GM19324 (cell line): ENCODE measurements at regions not wholly inside any gene's neighbourhood (a gene's known extent, or its start where the extent isn't known, plus 50 kb on each side); places are given as distances from the start of the nearest gene placed in this dataset.
"Not testable (repeated sequence)": the region's sequence is repeated elsewhere in the genome, so short reads cannot be mapped to it uniquely, and the experiment has no call there.

ENCODE experiments used
- ATAC-seq: cut with Tn5 transposase; IDR thresholded peaks from one replicate; pipeline ENCODE4 v1.9.1; 2021; ENCODE audit warnings: mild to moderate bottlenecking, moderate library complexity; ENCODE audit not compliant: unreplicated experiment, low FRiP score

DNA sequence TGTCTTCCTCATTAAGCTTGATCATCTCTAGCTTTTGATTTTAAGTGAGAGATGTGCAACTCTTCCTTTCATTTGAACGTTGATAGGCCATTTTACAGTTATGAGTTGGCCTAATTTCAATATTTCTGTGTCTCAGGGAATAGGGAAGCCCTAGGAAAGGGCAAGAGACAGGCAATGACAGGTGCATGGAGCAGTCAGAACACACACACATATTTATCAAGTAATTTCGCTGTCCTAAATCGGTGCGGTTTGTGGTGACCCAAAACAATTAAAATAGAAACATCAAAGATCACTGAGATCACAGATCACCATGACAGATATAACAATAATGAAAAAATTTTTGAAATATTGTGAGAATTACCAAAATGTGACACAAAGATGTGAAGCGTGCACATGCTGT is 87.7 kb upstream of the LSM6 start:
- no peak for ATAC-seq

DNA sequence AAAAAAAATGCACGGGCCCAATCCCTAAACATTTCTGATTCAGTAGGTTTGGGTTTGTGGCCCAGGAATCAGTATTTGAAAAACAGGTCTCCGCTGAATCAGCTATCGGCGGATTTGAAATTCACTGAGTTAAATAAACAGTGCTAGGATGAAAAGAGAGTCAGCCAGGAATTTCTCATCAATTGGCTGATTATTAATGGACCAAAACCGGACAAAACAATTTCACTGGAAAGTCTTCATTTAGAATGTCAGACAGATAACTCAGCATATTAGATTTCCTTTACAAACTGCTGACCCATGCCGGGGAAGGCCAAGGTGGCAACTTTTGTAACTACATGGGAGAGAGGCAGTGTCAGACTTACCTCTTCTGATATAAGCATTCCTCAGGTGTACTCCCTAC is 99.4 kb upstream of the LSM6 start:
- ATAC-seq: no peak

DNA sequence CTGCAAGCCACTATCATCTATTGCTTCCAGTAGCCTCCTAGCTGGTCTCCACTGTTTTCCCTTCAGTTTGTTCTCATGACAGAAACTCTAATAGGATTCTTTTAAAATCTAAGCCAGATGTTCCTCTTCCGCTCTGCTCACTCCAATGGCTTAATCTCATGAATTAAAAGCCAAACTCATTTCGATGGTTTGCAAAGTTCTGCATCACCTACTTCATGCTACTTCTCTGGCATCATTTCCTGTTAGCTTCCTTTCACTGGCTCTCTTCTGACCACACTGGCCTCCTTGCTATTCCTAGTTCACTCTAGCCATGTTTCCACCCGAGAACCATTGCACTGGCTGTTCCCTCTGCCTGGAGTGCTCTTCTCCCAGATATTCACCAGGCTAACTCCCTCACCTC is 102.0 kb upstream of the LSM6 start:
- no peak for ATAC-seq

DNA sequence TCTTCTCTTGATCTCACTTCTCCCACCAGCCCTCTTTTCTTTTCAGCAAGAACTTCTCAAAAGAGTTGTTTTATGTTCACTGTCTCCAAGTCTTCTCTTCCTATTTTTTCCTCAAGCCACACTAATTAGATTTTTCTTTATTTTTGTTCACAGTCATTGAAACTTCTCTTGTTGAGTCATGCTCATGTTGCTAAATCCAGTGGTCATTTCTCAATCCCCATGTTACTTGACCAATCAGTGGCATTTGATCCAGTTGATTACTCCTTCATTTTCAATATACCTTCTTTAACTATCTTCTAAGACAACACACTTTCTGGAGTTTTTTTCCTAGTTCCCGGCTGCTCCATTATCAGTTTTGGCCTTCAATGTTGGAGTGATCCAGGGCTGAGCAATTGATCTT is 103.1 kb upstream of the LSM6 start:
- ATAC-seq: no peak

DNA sequence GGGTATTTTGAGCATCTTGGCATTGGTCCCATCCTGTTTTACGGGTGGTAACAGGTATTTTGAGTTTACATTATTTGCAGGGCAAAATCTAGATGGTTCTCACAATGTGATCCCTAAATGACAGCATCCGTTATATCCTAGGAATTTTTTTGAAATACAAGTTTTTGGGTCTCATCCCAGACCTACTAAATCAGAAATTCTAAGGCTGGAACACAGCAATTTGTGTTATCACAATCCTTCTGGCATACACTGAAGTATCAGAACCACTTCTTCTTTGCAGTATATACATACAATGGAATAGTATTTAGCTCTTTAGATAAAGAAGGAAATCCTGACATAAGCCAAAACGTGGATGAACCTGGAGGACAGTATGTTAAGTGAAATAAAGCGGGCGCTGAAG is 104.1 kb upstream of the LSM6 start:
- no peak for ATAC-seq

DNA sequence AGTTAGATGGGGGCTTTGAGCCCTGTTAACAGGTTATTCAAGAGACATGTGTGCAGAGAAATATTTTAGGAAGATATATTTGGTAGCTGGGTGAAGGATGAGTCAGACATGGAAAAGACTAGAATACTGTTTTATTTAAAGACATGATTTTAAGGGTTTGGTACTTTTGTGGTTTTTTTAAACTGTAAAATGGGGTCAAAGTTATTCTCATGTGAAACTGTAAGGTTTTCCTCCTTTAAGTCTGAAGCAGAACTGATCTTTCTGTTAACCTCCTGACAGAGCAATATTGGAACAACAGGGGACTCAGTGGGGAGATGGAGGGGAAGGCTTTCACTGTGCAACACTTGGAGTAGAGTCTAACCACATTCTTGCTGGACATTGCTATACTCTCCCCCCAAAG is 112.4 kb upstream of the LSM6 start:
- ATAC-seq: no peak

DNA sequence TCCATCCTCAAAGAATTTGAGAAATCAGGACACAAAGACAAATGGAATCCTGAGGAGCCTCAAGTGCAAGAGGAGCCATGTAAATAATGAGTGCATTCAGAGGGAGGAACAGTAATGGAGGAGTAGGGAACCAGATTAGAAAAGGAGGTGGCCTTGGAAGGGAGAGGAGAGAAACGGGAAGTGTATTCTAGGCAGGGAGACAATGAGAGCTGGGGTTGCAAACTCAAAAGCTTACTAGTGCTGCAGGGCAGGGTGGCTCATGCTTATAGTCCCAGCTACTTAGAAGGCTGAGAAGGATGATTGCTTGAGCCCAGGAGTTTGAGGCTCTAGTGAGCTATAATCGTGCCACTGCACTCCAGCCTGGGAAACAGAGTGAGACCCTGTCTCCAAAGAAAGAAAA is 113.2 kb upstream of the LSM6 start:
- ATAC-seq: no peak

DNA sequence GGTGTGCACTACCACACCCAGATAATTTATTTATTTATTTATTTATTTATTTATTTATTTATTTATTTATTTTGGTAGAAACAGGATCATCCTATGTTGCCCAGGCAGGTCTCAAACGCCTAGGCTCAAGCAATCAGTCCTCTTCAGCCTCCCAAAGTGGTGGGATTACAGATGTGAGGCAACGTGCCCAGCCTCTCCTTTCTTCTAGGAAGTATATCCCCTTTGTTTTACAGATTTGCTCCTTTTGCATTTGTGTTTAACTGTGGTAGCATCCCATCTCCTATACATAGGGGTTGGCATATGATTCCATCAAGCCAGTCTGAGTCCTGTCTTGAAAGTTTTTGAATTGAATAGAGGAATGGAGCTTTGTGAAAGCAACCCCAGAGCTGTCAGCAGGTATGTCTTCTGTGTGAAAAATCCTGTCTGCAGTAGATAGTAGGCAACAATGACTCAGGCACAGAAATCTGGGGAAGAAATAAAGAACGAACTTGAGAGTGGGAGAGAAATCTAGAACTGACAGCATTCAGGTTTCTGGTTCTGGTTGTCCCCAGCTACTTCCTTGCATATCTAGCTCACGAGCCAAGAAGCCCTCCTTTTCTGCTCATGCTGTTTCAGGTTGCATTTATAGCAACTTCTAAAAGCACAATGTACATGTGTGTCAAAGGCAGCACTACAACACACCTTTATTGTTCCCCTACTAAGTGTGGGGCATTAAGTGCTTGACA is 113.7 kb upstream of the LSM6 start:
- no peak for ATAC-seq

DNA sequence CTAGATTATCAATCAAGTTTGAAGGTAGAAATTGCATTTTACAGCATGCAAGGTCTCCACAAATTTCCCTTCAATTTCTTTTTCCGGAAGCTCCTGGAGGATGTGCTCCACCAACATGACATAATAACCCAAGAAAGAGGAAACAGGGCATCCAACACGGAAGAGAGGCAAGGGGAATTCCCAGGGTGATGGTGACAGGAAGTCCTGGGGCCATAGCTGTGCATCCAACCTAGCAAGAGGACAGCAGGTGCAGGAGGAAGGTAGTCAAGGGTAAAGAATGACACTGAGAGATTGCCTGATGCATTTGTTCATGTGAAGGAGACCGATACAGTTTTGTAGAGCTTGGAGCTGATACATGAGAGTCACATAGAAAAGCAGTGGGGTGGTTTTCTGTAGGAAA is 115.7 kb upstream of the LSM6 start:
- peak; percentile 69 for ATAC-seq

DNA sequence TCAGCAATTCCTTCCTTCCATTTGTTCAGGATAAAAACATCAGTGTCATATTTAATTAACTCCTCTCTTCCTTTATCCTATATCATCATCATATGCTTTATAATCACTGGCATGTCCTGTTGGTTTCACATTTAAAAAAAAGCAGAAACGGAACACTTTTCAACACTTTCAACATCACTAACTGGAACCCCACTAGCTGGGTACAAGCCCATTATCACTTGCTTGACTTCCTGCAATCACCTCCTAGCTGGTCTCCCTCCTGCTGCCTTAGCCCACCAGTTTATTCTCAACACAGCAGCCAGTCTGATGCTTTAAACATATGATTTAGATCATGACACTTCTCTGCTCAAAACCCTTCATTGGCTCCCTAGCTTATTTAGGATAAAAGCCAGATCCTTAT is 116.4 kb upstream of the LSM6 start:
- peak; percentile 48 for ATAC-seq

DNA sequence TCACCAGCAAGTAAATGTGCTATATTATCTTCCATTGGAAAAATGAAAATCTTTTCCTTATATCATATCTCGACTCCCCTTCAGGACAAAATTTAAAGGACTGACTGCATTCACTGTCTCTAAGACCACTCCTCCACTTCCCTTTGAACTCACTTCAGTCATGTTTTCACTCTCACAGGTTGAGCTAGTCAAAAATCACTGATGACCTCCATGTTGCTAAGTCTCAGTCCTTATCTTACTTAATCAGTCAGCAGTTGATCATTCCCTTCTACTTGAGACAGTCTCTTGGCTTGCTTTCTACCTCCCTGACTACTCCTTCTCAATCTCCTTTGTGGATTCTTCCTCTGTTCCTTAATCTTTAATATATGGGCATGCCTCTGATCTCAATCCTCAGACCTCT is 117.0 kb upstream of the LSM6 start:
- ATAC-seq: no peak

DNA sequence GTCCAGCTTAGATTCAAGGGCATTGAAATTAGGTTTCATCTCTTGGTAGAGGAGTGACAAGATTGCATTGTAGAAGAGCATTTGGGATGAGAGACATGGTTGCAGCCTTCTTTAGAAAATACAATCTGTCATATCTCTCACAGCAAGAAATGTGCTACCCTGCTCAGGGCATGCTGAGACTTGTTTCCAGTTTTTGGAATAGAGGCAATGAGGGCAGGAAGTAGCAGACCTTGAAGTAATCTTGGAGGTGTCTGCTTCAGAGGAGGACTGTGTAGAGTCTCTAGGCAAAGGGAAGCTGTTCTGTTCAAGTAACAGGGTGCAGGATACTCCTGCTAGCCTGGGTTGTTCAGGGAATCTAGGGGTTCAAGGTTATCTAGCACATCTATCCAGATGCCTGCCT is 116.1 kb upstream of the ZNF827 start:
- ATAC-seq: no peak

DNA sequence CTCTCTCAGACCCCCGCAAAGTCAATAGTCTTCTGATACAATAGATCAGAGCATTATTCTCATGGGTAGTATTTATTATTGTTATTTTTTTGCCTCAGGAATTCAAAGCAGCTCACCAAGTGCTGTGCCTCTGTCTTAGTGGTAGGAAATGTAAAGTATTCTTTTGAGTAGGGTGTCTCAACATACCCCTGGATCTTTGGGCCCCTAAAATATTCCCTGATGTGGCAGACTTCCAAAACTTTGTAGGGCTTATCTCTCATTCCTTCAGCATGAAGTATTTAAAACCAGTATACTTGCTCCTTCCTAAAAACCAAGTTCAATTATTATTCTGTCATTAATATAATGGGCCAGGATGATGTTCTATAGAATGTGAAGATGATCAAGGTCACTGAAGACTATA is 115.3 kb upstream of the ZNF827 start:
- no peak for ATAC-seq

DNA sequence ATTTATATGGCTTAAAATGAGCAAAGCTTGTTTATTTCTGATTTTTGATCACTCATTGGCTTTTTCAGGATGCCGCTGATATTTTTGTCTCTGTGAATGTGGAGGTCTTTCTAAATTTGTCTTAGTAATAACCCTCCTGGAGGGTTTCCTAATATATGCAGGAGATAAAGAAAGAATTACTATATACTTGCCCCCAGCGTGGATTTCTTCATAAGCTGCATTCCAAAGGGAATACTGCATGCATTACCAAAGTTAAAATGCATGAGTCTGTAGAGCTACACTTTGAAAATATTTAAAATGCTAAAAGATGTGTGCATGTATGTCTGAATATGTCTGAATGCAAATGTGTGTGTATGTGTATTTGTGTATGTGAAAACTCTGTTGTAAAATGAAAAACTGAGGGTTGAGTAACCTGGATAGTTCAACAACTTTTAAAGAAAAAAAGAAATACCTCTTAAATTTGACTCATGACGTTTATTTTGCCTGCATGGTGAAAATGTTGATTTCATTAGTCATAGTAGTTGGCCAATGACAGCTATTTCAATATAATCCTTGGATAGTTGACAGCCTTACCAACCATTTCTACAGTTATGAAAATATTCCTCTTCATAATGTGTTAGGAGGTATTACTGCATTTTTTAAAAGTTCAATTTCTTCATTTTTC is 113.2 kb upstream of the ZNF827 start:
- no peak for ATAC-seq

DNA sequence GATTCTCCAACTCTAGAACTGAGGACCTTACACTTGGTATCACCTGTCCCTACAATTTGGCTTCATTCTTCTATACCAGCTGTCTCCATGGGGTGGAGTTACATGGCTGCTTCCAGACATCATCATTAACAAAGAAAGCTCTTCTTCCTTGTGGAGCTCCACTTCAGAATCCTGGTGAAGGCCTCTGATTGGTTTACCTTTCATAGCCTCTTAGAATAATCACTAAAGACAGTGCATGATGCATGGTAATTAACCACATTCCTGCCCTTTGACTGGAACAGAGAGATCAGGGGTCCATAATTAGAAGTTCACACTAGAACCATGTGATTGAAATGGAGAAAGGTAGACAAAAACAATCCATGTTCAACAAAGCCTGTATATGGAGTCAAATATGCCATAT is 112.6 kb upstream of the ZNF827 start:
- no peak for ATAC-seq

DNA sequence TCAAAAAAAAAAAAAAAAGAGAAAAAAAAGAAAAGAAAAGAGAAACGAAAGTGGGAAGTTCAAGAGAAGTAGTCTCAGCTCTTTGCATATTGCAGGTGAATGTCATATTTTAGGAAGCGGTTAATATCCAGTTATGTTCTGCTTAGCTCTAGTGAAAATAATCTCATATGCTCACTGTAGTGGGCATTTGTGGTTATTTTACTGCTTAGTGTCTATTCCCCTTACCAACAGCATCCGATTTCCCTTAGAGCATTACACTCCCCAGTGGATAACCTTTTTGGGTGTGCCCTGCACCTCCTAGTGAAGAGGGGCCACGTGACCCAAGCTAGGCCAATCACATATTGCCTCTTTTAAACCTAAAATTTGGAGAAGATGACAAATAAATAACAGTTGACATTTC is 111.2 kb upstream of the ZNF827 start:
- ATAC-seq: peak; percentile 74

DNA sequence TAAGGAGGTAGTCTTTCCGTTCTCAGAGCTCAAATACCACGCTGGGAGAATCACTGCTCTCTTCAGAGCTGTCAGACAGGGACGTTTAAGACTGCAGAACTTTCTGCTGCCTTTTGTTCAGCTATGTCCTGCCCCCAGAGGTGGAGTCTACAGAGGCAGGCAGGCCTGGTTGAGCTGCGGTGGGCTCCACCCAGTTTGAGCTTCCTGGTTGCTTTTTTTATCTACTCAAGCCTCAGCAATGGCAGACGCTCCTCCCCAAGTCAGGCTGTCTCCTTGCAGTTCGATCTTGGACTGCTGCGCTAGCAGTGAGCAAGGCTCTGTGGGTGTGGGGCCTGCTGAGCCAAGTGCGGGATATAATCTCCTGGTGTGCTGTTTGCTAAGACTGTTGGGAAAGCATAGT is 109.1 kb upstream of the ZNF827 start:
- ATAC-seq: not testable (repeated sequence)

DNA sequence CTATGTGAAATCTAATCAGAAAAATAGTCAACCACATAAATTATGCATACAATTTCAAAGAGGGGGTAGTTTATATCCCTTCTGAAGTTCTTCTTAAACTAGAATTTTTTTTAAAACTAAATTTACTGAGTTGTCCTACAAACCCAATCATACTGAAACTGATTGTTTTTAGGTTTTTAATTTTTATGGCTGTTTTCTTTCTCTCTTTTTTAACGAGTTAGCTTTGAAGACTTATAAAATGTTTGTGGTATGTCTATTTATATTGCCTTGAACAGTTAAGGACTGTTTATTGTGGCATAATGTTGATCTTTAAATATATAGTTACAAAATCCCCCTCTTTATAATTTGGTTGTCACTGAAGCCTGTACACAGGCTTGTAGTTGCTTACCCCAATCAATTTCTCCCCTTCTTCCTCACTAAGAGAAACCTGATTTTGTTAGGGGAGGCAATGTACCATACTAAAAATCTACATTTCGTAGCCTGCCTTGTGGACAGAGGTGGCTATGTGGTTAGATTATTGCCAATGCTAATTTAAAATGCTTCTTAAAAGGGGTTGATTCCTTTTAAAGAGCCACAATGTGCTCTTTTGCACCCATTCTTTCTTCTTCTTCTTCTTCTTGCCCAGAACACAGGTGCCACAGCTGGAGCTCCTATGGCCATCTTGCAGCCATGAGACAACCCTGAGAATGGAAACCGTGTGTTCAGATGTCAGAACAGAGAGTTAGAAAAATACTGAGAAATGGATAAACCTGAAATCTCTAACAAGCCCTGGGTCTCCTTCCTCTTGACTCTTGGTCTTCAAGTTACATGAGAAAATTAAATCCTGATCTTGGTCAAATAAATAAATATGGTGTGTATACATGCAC is 102.7 kb upstream of the ZNF827 start:
- ATAC-seq: no peak

DNA sequence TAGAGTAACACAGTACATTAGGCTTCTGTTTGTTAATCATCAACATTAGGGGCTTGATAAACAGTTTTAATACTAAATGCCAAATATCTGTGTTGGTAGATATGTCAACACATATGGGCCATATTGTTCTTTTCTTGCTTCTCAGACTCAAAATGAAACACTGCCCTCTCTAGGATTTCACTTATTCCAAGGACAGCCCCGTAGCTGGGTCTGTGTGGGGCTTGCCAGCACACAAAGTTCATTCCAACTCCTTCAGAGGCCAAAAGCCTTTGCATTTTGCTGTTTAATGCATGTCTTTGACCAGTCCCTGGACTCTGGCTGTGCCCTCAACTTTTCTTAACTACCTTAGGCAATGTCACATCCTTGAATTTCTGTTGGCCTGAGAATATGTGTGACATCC is 102.0 kb upstream of the ZNF827 start:
- ATAC-seq: no peak

DNA sequence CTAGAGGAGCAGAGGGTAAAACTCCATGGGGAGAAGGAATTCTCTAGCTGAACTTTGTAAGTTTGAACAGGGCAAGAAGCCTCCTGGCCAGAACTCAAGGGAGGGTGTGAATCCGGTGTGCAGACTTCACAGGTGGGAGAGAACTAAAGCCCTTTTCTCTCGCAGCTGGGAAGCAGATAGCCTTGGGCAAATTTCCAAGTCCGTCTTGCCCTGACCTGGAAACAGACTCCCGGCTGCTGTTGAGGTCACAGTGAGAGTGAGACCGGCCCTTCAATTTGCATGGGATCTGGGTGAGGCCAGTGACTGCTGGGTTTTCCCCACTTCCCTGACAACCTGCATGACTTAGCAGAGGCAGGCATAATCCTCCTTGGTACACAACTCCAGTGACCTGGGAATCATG is 94.5 kb upstream of the ZNF827 start:
- ATAC-seq: no peak

DNA sequence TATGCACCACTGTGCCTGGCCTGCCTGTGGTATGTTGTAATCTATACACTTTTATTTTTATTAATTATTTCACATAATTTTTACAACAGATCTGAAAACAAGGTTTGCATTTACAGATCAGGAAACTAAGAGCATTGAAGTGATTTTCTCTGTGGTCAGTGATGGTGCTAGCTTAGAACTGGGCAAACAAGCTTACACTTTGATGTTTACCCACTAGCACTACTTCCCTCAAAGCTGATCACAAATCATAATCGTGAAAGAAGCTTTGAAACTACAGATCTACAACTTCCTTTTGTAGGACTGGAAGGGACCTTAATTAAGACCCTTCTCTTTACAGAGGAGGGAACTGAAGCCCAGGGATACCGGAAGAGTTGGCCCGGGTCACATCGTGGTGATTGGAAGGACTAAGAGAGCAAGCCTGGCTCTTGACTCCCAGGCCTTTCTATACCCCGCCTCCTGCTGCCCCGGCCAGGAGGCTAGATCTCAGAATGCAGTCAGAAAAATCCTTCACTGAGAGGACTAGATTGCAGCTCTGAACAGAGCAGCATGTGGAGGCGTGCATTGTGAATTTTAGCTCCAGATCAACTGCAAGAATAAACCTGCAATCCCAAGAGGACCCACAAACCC is 93.7 kb upstream of the ZNF827 start:
- ATAC-seq: peak; percentile 33
